ENCODE measurements at regions not wholly inside any gene's neighbourhood (a gene's known extent, or its start where the extent isn't known, plus 50 kb on each side); places are given as distances from the start of the nearest gene placed in this dataset.

GRCh38 chr5:135738564-135738875 lies 95.9 kb upstream of the SLC25A48 start:
- TF ChIP-seq CTCF (IDR thresholded peaks at IDR 0.05): no peak
- TF ChIP-seq POLR2AphosphoS5 (IDR thresholded peaks at IDR 0.05): no peak
- no peak for TF ChIP-seq EP300 (IDR thresholded peaks at IDR 0.05; ENCODE audit: low read depth)
